SK-N-SH treated with all-trans-retinoic acid at 6 μM for 48 hours (cell line): ENCODE measurements at regions not wholly inside any gene's neighbourhood (a gene's known extent, or its start where the extent isn't known, plus 50 kb on each side); places are given as distances from the start of the nearest gene placed in this dataset.

ENCODE experiments used
- ATAC-seq: fragments of 200-7000 bp; cut with Tn5 transposase; 3 replicates; pipeline ENCODE4 v1.9.1; 2020; ENCODE audit warnings: mild to moderate bottlenecking, moderate library complexity
- BACH2 ChIP-seq: fragments of 250-450 bp; sonication (Bioruptor Pico); IDR thresholded peaks from 2 replicates; pipeline ENCODE4 v1.9.0; 2021; ENCODE audit warnings: mild to moderate bottlenecking, borderline replicate concordance
- CSDC2 ChIP-seq: fragments of 250-450 bp; sonication (Bioruptor Pico); IDR thresholded peaks from 2 replicates; pipeline ENCODE4 v1.5.0; 2020; ENCODE audit warnings: mild to moderate bottlenecking, moderate library complexity
- ESRRG ChIP-seq: fragments of 250-450 bp; sonication (Bioruptor Pico); IDR thresholded peaks from 2 replicates; pipeline ENCODE4 v1.6.1; 2021; ENCODE audit warnings: mild to moderate bottlenecking
- GLIS3 ChIP-seq: fragments of 250-450 bp; sonication (Bioruptor Pico); IDR thresholded peaks from 2 replicates; pipeline ENCODE4 v1.5.0; 2020; ENCODE audit warnings: mild to moderate bottlenecking, moderate library complexity
- ISL1 ChIP-seq: fragments of 250-450 bp; sonication (Bioruptor Pico); IDR thresholded peaks from 2 replicates; pipeline ENCODE4 v2.1.2; 2022; ENCODE audit warnings: mild to moderate bottlenecking, moderate library complexity
- PATZ1 ChIP-seq: fragments of 250-450 bp; sonication (Bioruptor Pico); IDR thresholded peaks from 2 replicates; pipeline ENCODE4 v1.8.0; 2020; ENCODE audit warnings: mild to moderate bottlenecking, moderate library complexity, borderline replicate concordance
- POU6F1 ChIP-seq: fragments of 250-450 bp; sonication (Bioruptor Pico); IDR thresholded peaks from 2 replicates; pipeline ENCODE4 v1.8.0; 2021; ENCODE audit warnings: low read depth, mild to moderate bottlenecking, moderate library complexity, borderline replicate concordance
- SNAI2 ChIP-seq: fragments of 250-450 bp; sonication (Bioruptor Pico); IDR thresholded peaks from 2 replicates; pipeline ENCODE4 v1.5.0; 2020; ENCODE audit warnings: mild to moderate bottlenecking, moderate library complexity
- TOX ChIP-seq: fragments of 250-450 bp; sonication (Bioruptor Pico); IDR thresholded peaks from 2 replicates; pipeline ENCODE4 v1.8.0; 2021; ENCODE audit warnings: mild to moderate bottlenecking, moderate library complexity, borderline replicate concordance
- TSHZ2 ChIP-seq: fragments of 250-450 bp; sonication (Bioruptor Pico); IDR thresholded peaks from 2 replicates; pipeline ENCODE4 v1.5.0; 2020; ENCODE audit warnings: mild to moderate bottlenecking, moderate library complexity
- ZC3H10 ChIP-seq: fragments of 250-450 bp; sonication (Bioruptor Pico); IDR thresholded peaks from 2 replicates; pipeline ENCODE4 v1.5.1; 2021; ENCODE audit warnings: mild to moderate bottlenecking, moderate library complexity
- ZFP3 ChIP-seq: fragments of 250-450 bp; sonication (Bioruptor Pico); IDR thresholded peaks from 2 replicates; pipeline ENCODE4 v1.5.0; 2020; ENCODE audit warnings: mild to moderate bottlenecking, moderate library complexity
- ZFP30 ChIP-seq: fragments of 450-650 bp; formaldehyde crosslinking; IDR thresholded peaks from 2 replicates; pipeline ENCODE4 v1.5.0; 2022; ENCODE audit warnings: mild to moderate bottlenecking, moderate library complexity
- ZNF565 ChIP-seq: fragments of 450-650 bp; formaldehyde crosslinking; conservative IDR thresholded peaks from 2 replicates; pipeline ENCODE4 v1.5.0; 2020; ENCODE audit warnings: low read depth, mild to moderate bottlenecking, moderate library complexity
- ZNF70 ChIP-seq: fragments of 450-650 bp; formaldehyde crosslinking; IDR thresholded peaks from 2 replicates; pipeline ENCODE4 v1.5.0; 2020; ENCODE audit warnings: mild to moderate bottlenecking, moderate library complexity
- ZNF8 ChIP-seq: fragments of 450-650 bp; formaldehyde crosslinking; IDR thresholded peaks from 2 replicates; pipeline ENCODE4 v1.5.0; 2020; ENCODE audit warnings: mild to moderate bottlenecking, moderate library complexity
- TF ChIP-seq, protein P1 (sequence below): fragments of 250-450 bp; sonication (Bioruptor Pico); IDR thresholded peaks from 2 replicates; pipeline ENCODE4 v1.5.1; 2021; ENCODE audit warnings: mild to moderate bottlenecking, moderate library complexity
- TF ChIP-seq, protein P2 (sequence below): fragments of 250-450 bp; sonication (Bioruptor Pico); IDR thresholded peaks from 2 replicates; pipeline ENCODE4 v1.5.1; 2020; ENCODE audit warnings: low read depth, mild to moderate bottlenecking, moderate library complexity

DNA sequence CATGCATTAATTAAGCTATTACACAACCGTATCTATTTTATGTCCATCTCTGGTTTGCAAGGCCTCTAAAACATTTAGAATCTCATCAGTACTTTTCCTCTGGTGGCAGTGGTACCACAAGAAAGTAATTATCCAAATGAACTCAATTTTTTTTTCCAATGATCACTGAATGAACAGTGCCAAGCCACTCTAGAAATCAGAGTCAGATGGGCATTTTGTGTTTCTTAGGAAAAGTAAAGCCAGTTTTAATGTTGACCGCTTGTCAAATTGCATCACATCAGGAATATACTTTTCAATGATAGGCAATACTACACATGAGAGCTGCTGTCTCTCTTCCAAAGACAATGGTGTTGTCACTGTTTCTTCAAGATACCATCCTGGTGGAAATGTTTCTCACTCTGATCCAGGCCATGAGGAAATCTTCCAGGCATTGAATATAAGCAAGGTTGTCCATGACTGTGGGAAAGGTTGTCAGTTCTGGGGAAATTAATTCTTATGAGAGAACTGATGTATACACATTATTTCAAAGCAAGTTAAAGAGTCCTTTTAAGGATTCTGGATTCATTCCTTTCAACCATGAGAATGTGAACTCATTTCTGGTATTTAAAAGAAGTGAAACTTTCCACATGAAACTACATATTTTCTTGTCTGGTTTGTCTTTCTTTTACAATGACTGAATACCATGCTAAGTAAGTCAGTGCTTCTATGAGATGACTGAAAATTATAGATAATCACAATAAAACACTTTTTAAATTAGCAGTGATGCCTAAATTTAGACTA is 108.8 kb upstream of the TCF21 start (continued):
- no peak for TF ChIP-seq TSHZ2 (CRISPR knock-in tag)
- TF ChIP-seq ZFP3 (CRISPR knock-in tag) = no peak
- TF ChIP-seq POU6F1 (CRISPR knock-in tag) = no peak
- TF ChIP-seq, protein P1, sequence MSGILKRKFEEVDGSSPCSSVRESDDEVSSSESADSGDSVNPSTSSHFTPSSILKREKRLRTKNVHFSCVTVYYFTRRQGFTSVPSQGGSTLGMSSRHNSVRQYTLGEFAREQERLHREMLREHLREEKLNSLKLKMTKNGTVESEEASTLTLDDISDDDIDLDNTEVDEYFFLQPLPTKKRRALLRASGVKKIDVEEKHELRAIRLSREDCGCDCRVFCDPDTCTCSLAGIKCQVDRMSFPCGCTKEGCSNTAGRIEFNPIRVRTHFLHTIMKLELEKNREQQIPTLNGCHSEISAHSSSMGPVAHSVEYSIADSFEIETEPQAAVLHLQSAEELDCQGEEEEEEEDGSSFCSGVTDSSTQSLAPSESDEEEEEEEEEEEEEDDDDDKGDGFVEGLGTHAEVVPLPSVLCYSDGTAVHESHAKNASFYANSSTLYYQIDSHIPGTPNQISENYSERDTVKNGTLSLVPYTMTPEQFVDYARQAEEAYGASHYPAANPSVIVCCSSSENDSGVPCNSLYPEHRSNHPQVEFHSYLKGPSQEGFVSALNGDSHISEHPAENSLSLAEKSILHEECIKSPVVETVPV = no peak
- TF ChIP-seq ZFP30 (CRISPR knock-in tag) = no peak
- TF ChIP-seq TOX (CRISPR knock-in tag) = no peak
- TF ChIP-seq BACH2 (CRISPR knock-in tag) = no peak

GRCh38 chr6:133786016-133786415 is 102.9 kb upstream of the TCF21 start:
- no peak for ATAC-seq
- TF ChIP-seq, protein P1 = no peak
- TF ChIP-seq ZNF70 (no peak), ISL1 (CRISPR knock-in tag) (no peak), ZNF565 (CRISPR knock-in tag) (no peak), ZC3H10 (CRISPR knock-in tag) (no peak), SNAI2 (CRISPR knock-in tag) (no peak)
- TF ChIP-seq, all 23 proteins: peak for 0

GRCh38 chr6:133787122-133787521 is 101.8 kb upstream of the TCF21 start:
- TF ChIP-seq ZNF8 (CRISPR knock-in tag) (no peak), ZC3H10 (CRISPR knock-in tag) (no peak), ISL1 (CRISPR knock-in tag) (no peak), CSDC2 (no peak), POU6F1 (CRISPR knock-in tag) (no peak), TOX (CRISPR knock-in tag) (no peak)
- TF ChIP-seq, protein P2, sequence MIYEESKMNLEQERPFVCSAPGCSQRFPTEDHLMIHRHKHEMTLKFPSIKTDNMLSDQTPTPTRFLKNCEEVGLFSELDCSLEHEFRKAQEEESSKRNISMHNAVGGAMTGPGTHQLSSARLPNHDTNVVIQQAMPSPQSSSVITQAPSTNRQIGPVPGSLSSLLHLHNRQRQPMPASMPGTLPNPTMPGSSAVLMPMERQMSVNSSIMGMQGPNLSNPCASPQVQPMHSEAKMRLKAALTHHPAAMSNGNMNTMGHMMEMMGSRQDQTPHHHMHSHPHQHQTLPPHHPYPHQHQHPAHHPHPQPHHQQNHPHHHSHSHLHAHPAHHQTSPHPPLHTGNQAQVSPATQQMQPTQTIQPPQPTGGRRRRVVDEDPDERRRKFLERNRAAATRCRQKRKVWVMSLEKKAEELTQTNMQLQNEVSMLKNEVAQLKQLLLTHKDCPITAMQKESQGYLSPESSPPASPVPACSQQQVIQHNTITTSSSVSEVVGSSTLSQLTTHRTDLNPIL (CRISPR knock-in tag) = no peak
- ATAC-seq = no peak

DNA sequence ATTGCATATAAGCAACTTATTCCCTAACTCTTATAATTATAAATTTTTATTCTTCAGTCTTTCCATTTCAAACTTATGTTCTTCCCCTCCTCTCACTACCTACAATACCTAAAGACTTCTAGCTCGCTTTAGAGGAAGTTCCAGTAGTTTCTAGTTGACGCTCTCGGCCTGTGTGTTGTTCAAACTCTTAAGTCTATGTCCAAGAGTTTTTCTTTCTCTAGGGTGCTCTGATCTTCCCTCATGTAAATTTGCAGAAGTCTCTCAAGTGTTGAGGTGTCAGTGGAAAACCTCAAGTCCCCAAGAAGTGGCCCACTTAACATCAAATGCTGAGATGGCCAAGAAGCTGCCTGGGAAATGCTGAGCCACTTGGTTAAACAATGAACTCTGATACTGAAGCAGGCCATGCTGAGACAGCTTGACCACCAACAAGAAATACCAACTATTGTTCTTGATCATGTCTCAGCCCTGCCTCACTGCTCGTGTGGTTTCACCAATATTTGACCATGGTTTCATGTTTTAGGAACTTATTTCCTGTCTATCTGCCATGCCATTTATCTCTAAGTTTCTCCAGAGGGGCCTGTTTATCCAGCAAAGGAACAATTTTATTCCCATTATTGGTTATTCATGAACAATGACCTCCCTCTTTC is 100.9 kb upstream of the TCF21 start:
- ATAC-seq = no peak
- TF ChIP-seq GLIS3 (CRISPR knock-in tag) = no peak
- TF ChIP-seq ZFP3 (CRISPR knock-in tag) = no peak
- TF ChIP-seq BACH2 (CRISPR knock-in tag) = no peak
- no peak for TF ChIP-seq ZNF8 (CRISPR knock-in tag)
- no peak for TF ChIP-seq ESRRG (CRISPR knock-in tag)
- TF ChIP-seq PATZ1 (CRISPR knock-in tag) = no peak
- TF ChIP-seq POU6F1 (CRISPR knock-in tag) = no peak
